ENCODE measurements at regions not wholly inside any gene's neighbourhood (a gene's known extent, or its start where the extent isn't known, plus 50 kb on each side); places are given as distances from the start of the nearest gene placed in this dataset.
"Not testable (repeated sequence)": the region's sequence is repeated elsewhere in the genome, so short reads cannot be mapped to it uniquely, and the experiment has no call there.

- DNase-seq: no peak
These were observed 155.8 kb upstream of the KITLG start for GRCh38 chr12:88736031-88736430.

- no peak for DNase-seq
These were observed 152.7 kb upstream of the KITLG start for GRCh38 chr12:88733008-88733407.

- no peak for DNase-seq
These were observed 148.9 kb upstream of the KITLG start for GRCh38 chr12:88729196-88729595.

DNA sequence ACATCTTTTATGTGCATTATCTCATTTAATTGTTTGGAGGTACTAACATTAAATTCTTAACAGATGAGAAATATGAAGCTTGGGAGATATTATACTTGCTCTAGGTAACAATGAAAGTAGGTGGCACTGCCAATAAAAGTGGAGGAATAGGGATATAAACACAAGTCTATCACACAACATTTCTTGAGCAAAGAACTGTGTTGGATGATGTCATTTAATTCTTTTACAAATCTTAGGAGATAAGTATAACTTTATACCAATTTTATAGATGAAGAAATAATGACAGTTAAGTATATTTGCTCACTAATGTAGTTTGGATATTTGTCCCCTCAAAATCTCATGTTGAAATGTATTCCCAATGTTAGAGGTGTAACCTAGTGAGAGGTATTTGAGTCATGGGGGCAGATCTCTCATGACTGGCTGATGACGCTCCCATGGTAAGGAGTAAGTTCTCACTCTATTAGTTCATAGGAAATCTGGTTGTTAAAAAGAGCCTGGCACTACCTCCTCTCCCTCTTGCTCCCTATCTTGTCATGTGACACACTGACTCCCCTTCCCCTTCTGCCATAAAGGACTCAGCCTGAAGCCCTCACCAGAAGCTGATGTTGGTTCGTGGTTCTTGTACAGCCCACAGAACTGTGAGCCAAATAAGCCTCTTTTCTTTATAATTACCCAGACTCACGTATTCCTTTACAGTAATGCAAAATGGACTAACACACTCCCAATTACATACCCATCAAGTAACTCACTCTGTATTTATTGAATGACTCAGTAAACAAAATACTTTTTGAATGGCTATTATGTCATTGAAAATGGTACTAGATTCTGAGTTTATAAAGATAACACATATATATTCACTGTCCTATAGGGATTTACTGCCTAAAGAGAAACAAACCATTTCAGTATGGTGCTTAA lies 146.8 kb upstream of the KITLG start:
- DNase-seq: no peak

DNA sequence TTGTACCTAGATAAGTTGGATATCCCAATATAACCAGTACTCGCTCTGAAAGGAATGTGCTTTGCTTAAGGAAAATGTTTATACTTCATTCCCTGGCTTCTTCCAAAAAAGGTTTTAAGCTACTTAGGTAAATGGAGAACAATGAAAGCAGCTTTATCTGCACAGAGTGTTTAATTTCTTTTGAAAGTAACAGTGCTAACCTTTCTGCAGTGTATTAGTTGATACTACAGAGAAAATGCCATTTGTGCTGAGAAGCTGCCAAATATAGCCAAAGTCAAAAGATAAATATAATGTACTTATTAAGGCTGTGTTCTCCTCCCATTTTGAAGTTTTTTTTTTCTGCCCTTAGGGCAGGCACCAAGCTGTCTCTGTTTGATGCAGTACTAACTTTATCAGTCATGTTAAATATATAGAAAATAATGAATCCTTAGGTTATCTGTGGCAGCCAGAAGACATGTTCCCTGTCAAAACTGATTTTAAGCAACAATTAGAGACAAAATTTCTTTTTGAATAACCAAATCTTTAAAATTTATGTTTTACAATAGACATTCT lies 145.4 kb upstream of the KITLG start:
- DNase-seq: no peak

DNA sequence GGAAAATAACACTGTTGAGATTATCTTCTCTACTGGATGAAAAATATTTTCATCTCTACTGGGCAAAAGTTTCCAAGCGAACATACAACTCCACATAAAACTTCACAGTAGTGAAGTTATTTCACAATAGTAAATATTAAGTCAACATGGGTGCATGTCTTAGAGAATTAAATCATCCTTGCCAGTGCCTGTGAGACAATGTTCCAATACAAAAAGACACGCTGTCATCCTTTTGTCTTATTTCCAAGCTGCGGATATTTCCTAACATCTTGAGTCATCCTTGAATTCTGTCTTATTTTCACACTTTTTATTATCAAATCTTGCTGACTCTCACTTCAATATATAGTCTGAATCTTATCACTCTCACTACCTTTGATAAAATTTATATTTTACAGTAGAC lies 142.9 kb upstream of the KITLG start:
- DNase-seq: no peak

GRCh38 chr12:88720785-88721650 lies 140.7 kb upstream of the KITLG start:
- no peak for DNase-seq

GRCh38 chr12:88720231-88720630 lies 140.0 kb upstream of the KITLG start:
- DNase-seq: no peak

GRCh38 chr12:88717188-88717587 lies 136.9 kb upstream of the KITLG start:
- DNase-seq: no peak

DNA sequence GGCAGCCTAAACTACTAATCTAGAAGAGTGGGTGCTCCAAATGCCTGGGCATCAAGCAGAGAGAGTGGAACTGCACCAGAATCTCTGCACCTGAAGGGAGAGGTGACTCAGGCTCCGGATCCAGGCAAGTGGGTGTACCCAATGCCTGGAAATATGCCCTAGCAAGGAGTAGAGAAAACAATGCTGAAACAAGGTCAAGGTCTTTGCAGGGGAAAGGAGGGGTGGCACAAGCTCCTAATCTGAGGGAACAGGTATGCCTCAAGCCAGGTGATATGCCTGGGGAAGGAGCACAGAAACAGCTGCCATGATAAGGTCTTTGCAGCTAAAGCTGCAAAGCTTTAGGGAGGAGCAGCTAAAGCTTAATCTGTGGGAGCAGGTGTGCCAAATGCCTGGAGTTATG lies 136.0 kb upstream of the KITLG start:
- DNase-seq: no peak

DNA sequence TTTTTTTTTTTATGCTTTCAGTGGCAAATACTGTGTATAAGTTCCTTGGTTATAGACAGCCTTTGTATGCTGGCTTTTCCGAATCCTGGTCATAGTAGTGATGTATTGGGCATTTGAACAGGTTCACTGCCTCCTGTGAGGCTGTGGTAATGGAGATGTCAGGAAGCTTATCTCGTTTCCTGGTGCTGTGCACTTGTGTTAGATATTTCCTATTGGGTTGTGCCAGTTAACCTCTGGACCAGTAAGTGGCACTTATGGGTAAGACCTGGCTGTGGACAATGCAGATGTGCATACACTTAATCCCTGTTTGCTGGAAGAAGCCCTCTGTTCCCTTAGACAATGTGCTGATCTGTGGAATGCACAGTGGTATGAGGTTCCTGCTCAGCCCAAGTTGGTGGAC lies 135.4 kb upstream of the KITLG start:
- DNase-seq: no peak

GRCh38 chr12:88714263-88714882 lies 134.1 kb upstream of the KITLG start:
- not testable (repeated sequence) for DNase-seq

DNA sequence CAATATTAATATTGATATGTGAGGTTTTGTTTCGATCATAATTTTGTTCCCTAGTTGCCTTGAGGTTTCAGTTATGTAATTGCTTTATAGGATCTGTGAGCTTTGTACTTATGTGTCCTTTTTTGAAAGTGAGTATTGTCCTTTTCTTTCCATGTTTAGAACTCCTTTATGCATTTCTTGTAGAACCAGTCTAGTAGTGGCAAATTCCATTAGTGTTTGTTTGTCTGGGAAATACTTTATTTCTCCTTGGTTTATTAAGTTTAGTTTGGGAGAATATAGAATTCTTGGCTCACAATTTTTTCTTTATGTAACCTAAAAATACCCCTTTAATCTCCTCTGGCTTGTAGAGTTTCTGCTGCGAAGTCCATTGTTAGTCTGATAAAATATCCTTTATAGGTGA lies 127.5 kb upstream of the KITLG start:
- no peak for DNase-seq

GRCh38 chr12:88706286-88706685 lies 126.0 kb upstream of the KITLG start:
- no peak for DNase-seq

DNA sequence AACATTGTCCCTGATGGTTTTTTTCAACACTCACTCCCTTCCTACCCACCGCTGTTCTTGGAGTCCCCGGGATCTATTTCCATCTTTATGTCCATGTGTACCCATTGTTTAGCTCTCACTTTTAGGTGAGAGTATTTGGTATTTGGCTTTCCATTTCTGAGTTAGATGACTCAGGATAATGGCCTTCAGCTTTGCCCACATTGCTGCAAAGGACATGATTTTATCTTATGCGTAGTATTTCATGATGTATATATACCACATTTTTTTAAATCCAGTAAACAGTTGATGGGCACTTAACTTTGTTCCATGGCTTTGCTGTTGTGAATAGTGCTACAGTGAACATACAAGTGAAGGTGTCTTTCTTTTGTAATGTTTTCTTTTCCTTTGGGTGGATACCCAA lies 123.5 kb upstream of the KITLG start:
- no peak for DNase-seq

GRCh38 chr12:88698471-88698870 lies 118.2 kb upstream of the KITLG start:
- no peak for DNase-seq

DNA sequence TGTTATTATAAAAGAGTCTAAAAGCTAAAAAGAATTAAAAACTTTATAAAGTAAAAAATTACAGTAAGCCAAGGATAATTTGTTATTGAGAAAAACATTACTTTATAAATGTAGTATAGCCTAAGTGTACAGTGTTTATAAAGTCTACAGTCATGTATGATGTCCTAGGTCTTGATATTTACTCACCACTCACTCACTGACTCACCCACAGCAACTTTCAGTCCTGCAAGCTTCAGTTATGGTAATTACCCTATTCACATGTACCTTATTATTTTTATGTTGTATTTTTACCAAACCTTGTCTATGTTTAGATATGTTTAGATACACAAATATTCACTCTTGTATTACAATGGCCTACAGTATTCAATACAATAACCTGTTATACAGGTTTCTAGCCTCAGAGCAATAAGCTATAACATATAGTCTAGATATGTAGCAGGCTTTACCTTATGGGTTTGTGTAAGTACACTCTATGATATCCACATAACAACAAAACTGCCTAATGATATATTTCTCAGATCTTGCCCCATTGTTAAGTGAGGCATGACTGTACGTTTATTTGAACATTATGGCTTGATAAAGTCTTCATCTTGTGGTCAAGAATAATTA lies 113.7 kb upstream of the KITLG start:
- no peak for DNase-seq

DNA sequence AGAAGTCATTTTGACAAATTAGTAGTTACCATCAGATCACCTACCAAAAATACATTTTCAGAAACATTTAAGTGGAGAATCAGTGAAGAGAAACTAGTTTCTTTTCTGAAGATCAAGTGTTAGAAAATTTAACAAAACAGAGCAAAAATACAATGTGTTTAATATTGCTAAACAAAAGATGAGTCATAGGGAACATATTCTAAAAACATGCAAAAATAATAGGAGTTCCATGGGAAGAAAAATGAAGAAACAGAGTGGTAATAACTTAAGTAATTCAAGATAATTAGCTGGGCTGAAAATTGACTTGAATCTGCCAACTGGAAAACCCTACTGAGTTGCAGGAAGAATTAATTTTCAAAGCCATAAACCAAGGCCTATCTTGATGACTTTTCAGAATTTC lies 111.5 kb upstream of the KITLG start:
- DNase-seq: no peak

DNA sequence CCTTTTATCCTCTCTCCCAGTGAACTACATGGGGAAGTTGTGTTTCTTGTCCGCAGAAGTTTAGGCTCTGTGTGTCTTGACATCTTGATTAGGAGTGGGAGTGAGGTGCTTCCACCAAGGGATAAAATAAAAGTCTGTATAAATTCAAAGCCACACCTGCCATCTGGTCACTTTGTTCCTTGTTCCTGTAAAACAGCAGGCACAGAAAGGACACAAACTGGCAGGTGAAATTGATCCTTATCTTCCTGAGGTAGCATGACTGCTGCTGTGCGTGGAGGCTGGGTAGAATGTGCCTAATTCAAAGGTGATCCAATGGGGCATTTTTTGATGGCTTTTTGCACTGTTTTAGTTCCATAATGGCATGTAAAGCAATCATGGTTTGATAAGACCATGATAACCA lies 104.3 kb upstream of the KITLG start:
- no peak for DNase-seq

GRCh38 chr12:88684170-88684569 lies 103.9 kb upstream of the KITLG start:
- DNase-seq: no peak

GRCh38 chr12:88683628-88684027 lies 103.4 kb upstream of the KITLG start:
- DNase-seq: no peak

DNA sequence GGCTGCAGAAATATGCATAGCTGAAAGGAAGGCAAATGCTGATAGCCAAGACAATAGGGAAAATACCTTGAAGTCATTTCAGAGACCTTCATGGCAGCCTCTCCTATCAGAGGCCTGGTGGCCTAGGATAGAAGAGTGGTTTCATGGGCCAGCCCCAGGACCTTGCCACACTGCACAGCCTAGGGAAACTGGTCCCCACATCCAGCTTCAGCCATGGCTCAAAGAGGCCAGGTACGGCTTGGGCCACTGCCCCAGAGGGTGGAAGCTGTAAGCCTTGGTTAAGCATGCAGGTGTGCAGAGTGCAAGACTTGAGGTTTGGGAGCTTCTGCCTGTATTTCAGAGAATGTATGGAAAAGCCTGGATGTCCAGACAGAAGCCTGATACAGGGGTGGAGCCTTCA lies 101.0 kb upstream of the KITLG start:
- no peak for DNase-seq

DNA sequence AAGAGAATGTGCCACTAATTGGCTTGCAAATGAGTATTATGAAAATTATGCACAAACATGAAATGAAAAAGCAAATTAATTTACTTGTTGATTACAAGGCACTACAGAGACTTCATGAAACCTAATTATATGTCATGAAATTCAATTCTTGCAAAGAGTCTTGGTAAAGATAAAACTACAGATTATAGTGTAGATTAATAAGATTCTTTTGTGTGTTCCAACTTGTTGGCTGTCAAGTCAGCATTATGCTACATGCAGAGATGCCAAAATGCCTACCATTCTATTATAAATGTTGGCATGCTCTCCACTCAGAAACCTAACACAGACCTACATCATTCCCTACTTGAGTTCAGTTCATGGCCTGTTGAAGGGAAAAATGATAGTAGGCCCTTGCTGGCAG lies 97.2 kb upstream of the KITLG start:
- no peak for DNase-seq
